Breast epithelium (tissue), 3 donors: ENCODE measurements at regions not wholly inside any gene's neighbourhood (a gene's known extent, or its start where the extent isn't known, plus 50 kb on each side); places are given as distances from the start of the nearest gene placed in this dataset.

Experiments used
- POLR2A ChIP-seq: fragments of 450-650 bp; IDR thresholded peaks from one replicate; pipeline ENCODE4 v1.6.1; 2016; ENCODE audit warnings: antibody characterized with exemption, mild to moderate bottlenecking, moderate library complexity
- TF ChIP-seq, protein P1 (sequence below), 3 donors: fragments of 450-650 bp; IDR thresholded peaks; one replicate each; pipeline ENCODE4 v1.5.1; 2016 to 2017; ENCODE audit warnings: antibody characterized with exemption in 3 of 3, mild to moderate bottlenecking in 3 of 3, moderate library complexity in 3 of 3

DNA sequence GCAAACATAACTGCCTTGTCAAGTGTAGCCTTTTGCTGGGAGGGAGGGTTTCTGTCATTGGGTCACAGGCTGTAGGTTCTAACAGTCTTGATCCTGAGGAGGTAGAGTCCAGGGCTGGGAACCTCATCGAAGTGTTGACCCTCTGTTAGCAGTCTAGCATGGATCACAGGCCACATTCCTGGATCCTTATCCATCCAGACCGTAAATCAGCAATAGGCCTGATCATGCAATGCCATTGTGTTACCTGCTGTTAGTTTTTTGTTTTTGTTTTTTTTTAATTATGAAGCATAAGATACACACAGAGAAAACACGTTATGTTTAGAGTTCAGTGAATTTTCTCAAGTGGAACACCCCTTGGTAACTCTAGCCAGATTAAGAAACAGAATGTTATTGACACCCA lies 282.0 kb upstream of the TPM1 start:
- TF ChIP-seq, protein P1, sequence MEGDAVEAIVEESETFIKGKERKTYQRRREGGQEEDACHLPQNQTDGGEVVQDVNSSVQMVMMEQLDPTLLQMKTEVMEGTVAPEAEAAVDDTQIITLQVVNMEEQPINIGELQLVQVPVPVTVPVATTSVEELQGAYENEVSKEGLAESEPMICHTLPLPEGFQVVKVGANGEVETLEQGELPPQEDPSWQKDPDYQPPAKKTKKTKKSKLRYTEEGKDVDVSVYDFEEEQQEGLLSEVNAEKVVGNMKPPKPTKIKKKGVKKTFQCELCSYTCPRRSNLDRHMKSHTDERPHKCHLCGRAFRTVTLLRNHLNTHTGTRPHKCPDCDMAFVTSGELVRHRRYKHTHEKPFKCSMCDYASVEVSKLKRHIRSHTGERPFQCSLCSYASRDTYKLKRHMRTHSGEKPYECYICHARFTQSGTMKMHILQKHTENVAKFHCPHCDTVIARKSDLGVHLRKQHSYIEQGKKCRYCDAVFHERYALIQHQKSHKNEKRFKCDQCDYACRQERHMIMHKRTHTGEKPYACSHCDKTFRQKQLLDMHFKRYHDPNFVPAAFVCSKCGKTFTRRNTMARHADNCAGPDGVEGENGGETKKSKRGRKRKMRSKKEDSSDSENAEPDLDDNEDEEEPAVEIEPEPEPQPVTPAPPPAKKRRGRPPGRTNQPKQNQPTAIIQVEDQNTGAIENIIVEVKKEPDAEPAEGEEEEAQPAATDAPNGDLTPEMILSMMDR (IDR thresholded peaks at IDR 0.05): no peak
- TF ChIP-seq POLR2A: no peak
